ENCODE measurements at regions not wholly inside any gene's neighbourhood (a gene's known extent, or its start where the extent isn't known, plus 50 kb on each side); places are given as distances from the start of the nearest gene placed in this dataset.

- no peak for TF ChIP-seq CTCF (conservative IDR thresholded peaks at IDR 0.05 in 1 of 2, IDR thresholded peaks at IDR 0.05 in 1 of 2; ENCODE audit: low read depth in 1 of 2, low read length in 2 of 2)
- no peak for TF ChIP-seq EZH2 (IDR thresholded peaks at IDR 0.05; ENCODE audit: low read length, missing control alignments)
Observed at GRCh38 chr5:18965893-18966292, 1022.1 kb downstream of the CDH18 start.
